GM19455 (cell line): ENCODE measurements at regions not wholly inside any gene's neighbourhood (a gene's known extent, or its start where the extent isn't known, plus 50 kb on each side); places are given as distances from the start of the nearest gene placed in this dataset.

Experiments used
- ATAC-seq: cut with Tn5 transposase; IDR thresholded peaks from one replicate; pipeline ENCODE4 v1.9.1; 2021; ENCODE audit not compliant: unreplicated experiment

- ATAC-seq: no peak
These were observed 254.6 kb downstream of the UACA start for GRCh38 chr15:70508561-70509281.

GRCh38 chr15:70507772-70508371 lies 255.5 kb downstream of the UACA start:
- ATAC-seq: no peak

GRCh38 chr15:70505936-70506912 lies 257.1 kb downstream of the UACA start:
- ATAC-seq: no peak

- no peak for ATAC-seq
These were observed 257.9 kb downstream of the UACA start for GRCh38 chr15:70505411-70505919.

- no peak for ATAC-seq
These were observed 258.4 kb downstream of the UACA start for GRCh38 chr15:70504988-70505387.

- ATAC-seq: peak; percentile 53
These were observed 258.9 kb downstream of the UACA start for GRCh38 chr15:70504299-70504951.

GRCh38 chr15:70503798-70504298 lies 259.5 kb downstream of the UACA start:
- no peak for ATAC-seq

GRCh38 chr15:70503073-70503745 lies 260.1 kb downstream of the UACA start:
- peak; percentile 45 for ATAC-seq

- ATAC-seq: no peak
These were observed 260.8 kb downstream of the UACA start for GRCh38 chr15:70502529-70502928.

- no peak for ATAC-seq
These were observed 261.5 kb downstream of the UACA start for GRCh38 chr15:70501849-70502248.

GRCh38 chr15:70501121-70501727 lies 262.1 kb downstream of the UACA start:
- no peak for ATAC-seq

- ATAC-seq: no peak
These were observed 263.6 kb downstream of the UACA start for GRCh38 chr15:70499791-70500190.

GRCh38 chr15:70498096-70498626 lies 265.2 kb downstream of the UACA start:
- no peak for ATAC-seq

GRCh38 chr15:70497661-70498060 lies 265.7 kb downstream of the UACA start:
- no peak for ATAC-seq

GRCh38 chr15:70495991-70496599 lies 267.3 kb downstream of the UACA start:
- ATAC-seq: no peak

- no peak for ATAC-seq
These were observed 268.3 kb downstream of the UACA start for GRCh38 chr15:70494852-70495571.

- no peak for ATAC-seq
These were observed 268.9 kb downstream of the UACA start for GRCh38 chr15:70494517-70494851.

- no peak for ATAC-seq
These were observed 269.4 kb downstream of the UACA start for GRCh38 chr15:70493787-70494516.
